Panc1 (cell line): ENCODE measurements at regions not wholly inside any gene's neighbourhood (a gene's known extent, or its start where the extent isn't known, plus 50 kb on each side); places are given as distances from the start of the nearest gene placed in this dataset.

Source experiments
- ATAC-seq: fragments of 200-7000 bp; cut with Tn5 transposase; 2 replicates; pipeline ENCODE4 v1.9.1; 2020; ENCODE audit warnings: mild to moderate bottlenecking, moderate library complexity
- BruUV-seq: library from RNA; stranded (reverse); fragments of 400-500 nt; replicated peaks from 2 replicates; lab custom pipeline; 2021; lab: Mats Ljungman, UMichigan
- CTCF ChIA-PET: fragments of 300-600 bp; sonication (Branson Sonifier 250); formaldehyde crosslinking; loops from one replicate; lab custom pipeline; 2022; ENCODE audit warnings: antibody characterized with exemption; lab: Charles Lee
- POLR2A ChIA-PET: fragments of 300-600 bp; sonication (Branson Sonifier 250); formaldehyde crosslinking; loops from one replicate; lab custom pipeline; 2022; ENCODE audit warnings: antibody characterized with exemption; lab: Charles Lee
- DNase-seq: peaks from one replicate; pipeline ENCODE4 v3.0.0-alpha.2; 2010; ENCODE audit warnings: low read depth, low spot score
- H3K27ac ChIP-seq: 2 replicates; pipeline ENCODE4 v1.5.1; 2011; ENCODE audit warnings: mild to moderate bottlenecking, low read length, inconsistent platforms
- H3K27me3 ChIP-seq: fragments of 200-500 bp; sonication (Bioruptor generic); 2 replicates; pipeline ENCODE4 v1.6.0; 2014; ENCODE audit warnings: low read length, inconsistent platforms; ENCODE audit not compliant: control insufficient read depth, insufficient read depth
- H3K36me3 ChIP-seq: fragments of 200-500 bp; sonication (Bioruptor generic); 2 replicates; pipeline ENCODE4 v1.5.1; 2014; ENCODE audit warnings: inconsistent platforms, mild to moderate bottlenecking, low read length, moderate library complexity; ENCODE audit not compliant: control insufficient read depth, insufficient read depth
- H3K4me1 ChIP-seq: 2 replicates; pipeline ENCODE4 v1.5.1; 2011; ENCODE audit warnings: inconsistent platforms, mild to moderate bottlenecking, low read length, moderate library complexity; ENCODE audit not compliant: control insufficient read depth, insufficient read depth
- H3K4me3 ChIP-seq, 2 experiments: 2 replicates each; pipeline ENCODE4 v1.5.1; 2011 to 2012; ENCODE audit warnings: low read depth in 2 of 2, low read length in 2 of 2, mild to moderate bottlenecking in 2 of 2, inconsistent platforms in 1 of 2, moderate library complexity in 1 of 2
- H3K9me3 ChIP-seq: fragments of 200-500 bp; sonication (Bioruptor generic); 2 replicates; pipeline ENCODE4 v1.5.1; 2014; ENCODE audit warnings: low read depth, mild to moderate bottlenecking, inconsistent platforms, low read length, moderate library complexity; ENCODE audit not compliant: control insufficient read depth, insufficient read depth
- CTCF ChIP-seq: fragments of 450-650 bp; IDR thresholded peaks from 2 replicates; pipeline ENCODE4 v1.5.1; 2017; ENCODE audit warnings: mild to moderate bottlenecking
- POLR2AphosphoS5 ChIP-seq: IDR thresholded peaks from 2 replicates; pipeline ENCODE4 v1.6.1; 2012; ENCODE audit warnings: mild to moderate bottlenecking, low read depth, low read length, moderate library complexity
- REST ChIP-seq, 2 experiments: IDR thresholded peaks; 2 replicates each; pipeline ENCODE4 v1.6.1; 2011 to 2012; ENCODE audit warnings: low read depth in 2 of 2, control low read depth in 1 of 2, low read length in 1 of 2, mild to moderate bottlenecking in 1 of 2, moderate library complexity in 1 of 2; ENCODE audit not compliant: insufficient read depth in 1 of 2
- SIN3A ChIP-seq: IDR thresholded peaks from 2 replicates; pipeline ENCODE4 v1.6.1; 2012; ENCODE audit warnings: low read depth, mild to moderate bottlenecking, low read length, moderate library complexity, borderline replicate concordance; ENCODE audit not compliant: insufficient read depth
- TCF7L2 ChIP-seq: IDR thresholded peaks from 2 replicates; pipeline ENCODE4 v1.6.1; 2011; ENCODE audit warnings: mild to moderate bottlenecking, low read depth, low read length, inconsistent platforms
- in situ Hi-C: cut with HindIII; loops from 2 replicates; pipeline ENCODE4 v1.10.0; 2016; ENCODE audit warnings: low sequenced_read_pairs, low pct_unique_long_range_greater_than_20kb
- intact Hi-C: fragments of 100-400 bp; cut with micrococcal nuclease; formaldehyde crosslinking; loops from one replicate; pipeline ENCODE4 v1.10.0; 2022; ENCODE audit not compliant: unreplicated experiment

DNA sequence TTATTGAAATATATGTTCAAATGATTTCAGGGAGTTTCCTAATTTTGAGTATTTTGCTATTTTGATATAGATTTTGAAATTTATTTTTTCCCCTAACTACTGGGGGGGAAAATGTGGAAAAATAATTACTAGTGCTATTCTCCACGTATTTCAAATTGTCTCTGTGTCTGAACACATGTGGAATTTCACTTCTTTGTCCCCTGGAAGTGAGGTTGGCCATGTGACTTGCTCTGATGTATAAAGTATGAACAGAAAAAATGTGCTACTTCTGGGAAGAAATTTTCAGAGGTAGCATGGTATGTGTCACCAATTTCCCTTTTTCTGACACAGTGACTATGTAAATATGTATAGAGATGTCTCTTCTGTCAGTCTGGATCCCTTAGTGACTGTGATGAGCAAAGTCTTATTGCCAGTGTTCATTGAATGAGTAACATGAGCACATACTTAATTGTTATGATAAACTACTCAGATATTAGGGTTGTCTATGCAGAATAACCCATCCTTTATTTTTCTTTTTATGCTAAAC, 215.4 kb upstream of the CCN2 start:
- ATAC-seq (no peak), DNase-seq (no peak)
- no peak overlapping the region for H3K27ac ChIP-seq
- POLR2A ChIA-PET = no interaction called here
- intact Hi-C loops = no loop called here
- no peaks in the 10 kb centered on the region for H3K27me3 ChIP-seq
- H3K4me1 ChIP-seq = no peaks in the 10 kb centered on the region
- BruUV-seq = no TSS peak
- no peaks in the 10 kb centered on the region for H3K36me3 ChIP-seq
- H3K4me3 ChIP-seq = no peak overlapping the region
- peaks cover 12% of the 10 kb centered on the region; the same call in 1 of the 2 replicates for H3K9me3 ChIP-seq
- TF ChIP-seq REST (IDR thresholded peaks at IDR 0.05; ENCODE audit: insufficient read depth in 1 of 2, low read depth in 2 of 2, low read length in 1 of 2) (no peak), POLR2AphosphoS5 (no peak), SIN3A (no peak), TCF7L2 (no peak), CTCF (no peak)
- CTCF ChIA-PET = no interaction called here
- in situ Hi-C loops = no loop called here

DNA sequence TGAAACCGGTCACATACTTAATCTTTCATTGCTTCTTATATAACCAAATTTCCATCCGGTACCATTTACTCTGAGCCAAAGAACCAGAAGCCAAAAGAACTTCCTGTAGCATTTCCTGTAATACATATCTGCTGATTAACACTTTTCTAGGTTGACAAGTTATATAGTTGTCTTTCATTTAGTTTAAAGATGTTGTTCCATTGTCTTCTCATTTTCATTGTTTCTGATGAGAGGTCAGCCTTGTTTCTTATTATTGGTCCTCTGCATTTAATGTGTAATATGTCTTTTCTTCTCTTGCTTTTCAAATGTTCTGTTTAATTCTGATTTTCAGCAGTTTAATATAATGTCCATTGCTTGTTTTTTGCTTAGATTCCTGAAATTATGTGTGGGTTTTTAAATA, 214.5 kb upstream of the CCN2 start:
- H3K27ac ChIP-seq = no peak overlapping the region
- no peaks in the 10 kb centered on the region for H3K27me3 ChIP-seq
- no peaks in the 10 kb centered on the region for H3K4me1 ChIP-seq
- no peak for DNase-seq
- ChIA-PET POLR2A (no interaction called here), CTCF (no interaction called here)
- TF ChIP-seq REST (IDR thresholded peaks at IDR 0.05; ENCODE audit: insufficient read depth in 1 of 2, low read depth in 2 of 2, low read length in 1 of 2) (no peak), SIN3A (no peak), CTCF (no peak), POLR2AphosphoS5 (no peak)
- ATAC-seq = no peak
- intact Hi-C loops (no loop called here), in situ Hi-C loops (no loop called here)
- no peaks in the 10 kb centered on the region for H3K36me3 ChIP-seq
- peaks cover 12% of the 10 kb centered on the region; the same call in 1 of the 2 replicates for H3K9me3 ChIP-seq
- no TSS peak for BruUV-seq
- H3K4me3 ChIP-seq = no peak overlapping the region
